A673 (cell line): ENCODE measurements at regions not wholly inside any gene's neighbourhood (a gene's known extent, or its start where the extent isn't known, plus 50 kb on each side); places are given as distances from the start of the nearest gene placed in this dataset.

ENCODE experiments used
- BruUV-seq: library from RNA; stranded (reverse); fragments of 400-500 nt; replicated peaks from 2 replicates; lab custom pipeline; 2021; lab: Mats Ljungman, UMichigan
- CTCF ChIA-PET: fragments of 300-600 bp; sonication (Branson Sonifier 250); formaldehyde crosslinking; loops from one replicate; lab custom pipeline; 2022; ENCODE audit warnings: antibody characterized with exemption; lab: Charles Lee
- POLR2A ChIA-PET: fragments of 300-600 bp; sonication (Branson Sonifier 250); formaldehyde crosslinking; loops from one replicate; lab custom pipeline; 2022; ENCODE audit warnings: antibody characterized with exemption; ENCODE audit not compliant: low non-redundant PET; lab: Charles Lee
- DNase-seq: peaks from one replicate; pipeline ENCODE4 v3.0.0-alpha.2; 2015; ENCODE audit warnings: low spot score
- H3K27ac ChIP-seq: fragments of 200-600 bp; sonication (generic); 2 replicates; pipeline ENCODE4 v1.5.1; 2016; ENCODE audit warnings: mixed run types, low read depth, mild to moderate bottlenecking, mixed read lengths, antibody characterized with exemption, low read length; ENCODE audit not compliant: poor library complexity, severe bottlenecking
- H3K27me3 ChIP-seq: fragments of 200-600 bp; sonication (generic); replicated peaks from 2 replicates; pipeline ENCODE4 v1.6.1; 2017; ENCODE audit warnings: mixed run types, low read depth, mild to moderate bottlenecking, mixed read lengths, antibody characterized with exemption, low read length; ENCODE audit not compliant: insufficient read depth, poor library complexity
- H3K36me3 ChIP-seq: fragments of 200-600 bp; sonication (generic); 2 replicates; pipeline ENCODE4 v1.6.1; 2016; ENCODE audit warnings: mixed run types, mild to moderate bottlenecking, mixed read lengths, antibody characterized with exemption, low read length; ENCODE audit not compliant: insufficient read depth, poor library complexity, severe bottlenecking
- H3K4me1 ChIP-seq: fragments of 200-600 bp; sonication (generic); 2 replicates; pipeline ENCODE4 v1.6.1; 2017; ENCODE audit warnings: mixed run types, mild to moderate bottlenecking, mixed read lengths, antibody characterized with exemption, low read length; ENCODE audit not compliant: insufficient read depth, poor library complexity, severe bottlenecking
- H3K4me3 ChIP-seq: fragments of 200-600 bp; sonication (generic); 2 replicates; pipeline ENCODE4 v1.5.1; 2016; ENCODE audit warnings: low read depth, mixed run types, mild to moderate bottlenecking, mixed read lengths, low read length; ENCODE audit not compliant: poor library complexity, severe bottlenecking
- H3K9me3 ChIP-seq: fragments of 200-600 bp; sonication (generic); 2 replicates; pipeline ENCODE4 v1.6.1; 2016; ENCODE audit warnings: mixed run types, low read depth, mild to moderate bottlenecking, mixed read lengths, antibody characterized with exemption, low read length; ENCODE audit not compliant: poor library complexity, severe bottlenecking
- CTCF ChIP-seq: fragments of 300-800, 200-600 bp; sonication (generic); conservative IDR thresholded peaks from 2 replicates; pipeline ENCODE4 v1.5.1; 2017; ENCODE audit warnings: low read depth, mild to moderate bottlenecking, antibody characterized with exemption, low read length, moderate library complexity, mixed read lengths
- EZH2 ChIP-seq: fragments of 200-600 bp; sonication (generic); IDR thresholded peaks from 2 replicates; pipeline ENCODE4 v1.6.1; 2017; ENCODE audit warnings: borderline replicate concordance, low read depth, mild to moderate bottlenecking, mixed read lengths, antibody characterized with exemption, low read length; ENCODE audit not compliant: poor library complexity, severe bottlenecking
- intact Hi-C: fragments of 100-400 bp; cut with micrococcal nuclease; formaldehyde crosslinking; loops from one replicate; pipeline ENCODE4 v1.10.0; 2022; ENCODE audit not compliant: unreplicated experiment

GRCh38 chr3:24598695-24599470, 104.2 kb upstream of the THRB start:
- CTCF ChIA-PET, result no interaction called here
- BruUV-seq, result no TSS peak
- TF ChIP-seq CTCF (no peak), EZH2 (no peak)
- intact Hi-C loops, result no loop called here
- no peaks in the 10 kb centered on the region for H3K27me3 ChIP-seq
- H3K9me3 ChIP-seq, result no peaks in the 10 kb centered on the region
- no peaks in the 10 kb centered on the region for H3K4me1 ChIP-seq
- no peaks in the 10 kb centered on the region for H3K36me3 ChIP-seq
- H3K4me3 ChIP-seq, result no peak overlapping the region
- POLR2A ChIA-PET, result no interaction called here
- no peak for DNase-seq
- H3K27ac ChIP-seq, result no peak overlapping the region

DNA sequence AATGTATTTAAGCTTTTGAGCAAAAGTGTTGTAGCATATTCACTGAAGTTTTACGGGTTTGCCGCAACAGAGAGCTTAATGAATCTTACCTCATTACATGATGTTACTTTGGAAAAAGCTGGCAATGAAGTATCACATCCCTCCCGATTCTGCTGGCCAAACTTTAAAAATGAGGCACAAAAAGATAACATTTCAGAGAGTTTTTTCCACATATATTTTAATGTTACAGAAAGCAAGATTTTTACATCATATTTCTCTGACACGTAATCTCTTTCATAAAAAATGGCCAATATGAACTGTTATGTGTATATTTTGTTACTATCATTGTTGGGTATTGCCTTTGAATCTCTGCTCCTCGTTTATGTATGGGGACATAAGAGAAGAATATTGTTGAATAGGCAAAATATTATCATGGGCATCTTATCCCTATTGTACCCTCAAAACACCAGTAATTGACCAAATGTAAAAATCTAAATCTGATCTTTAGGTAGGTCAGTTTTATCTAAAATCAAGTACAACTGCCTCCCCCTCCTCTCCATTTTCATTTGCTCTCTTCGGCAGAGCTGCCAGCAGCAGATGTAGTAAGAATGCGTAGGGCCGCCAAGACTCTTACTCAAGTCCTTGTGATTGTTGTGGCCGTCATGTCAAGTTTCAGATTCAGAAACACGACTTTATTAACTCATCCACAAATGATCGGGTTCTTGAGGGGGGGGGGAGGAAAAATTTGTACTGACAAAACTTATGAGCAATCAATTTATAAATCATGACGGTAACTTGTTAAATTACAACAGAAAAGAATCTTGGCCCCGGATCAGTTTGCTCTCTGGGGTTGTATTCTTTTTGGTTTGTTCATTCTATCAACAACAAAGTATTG, 106.7 kb upstream of the THRB start:
- no peaks in the 10 kb centered on the region for H3K4me1 ChIP-seq
- no peak for DNase-seq
- ChIA-PET CTCF (no interaction called here), POLR2A (no interaction called here)
- TF ChIP-seq EZH2 (no peak), CTCF (no peak)
- BruUV-seq, result no TSS peak
- no peaks in the 10 kb centered on the region for H3K27me3 ChIP-seq
- no peaks in the 10 kb centered on the region for H3K9me3 ChIP-seq
- H3K27ac ChIP-seq, result no peak overlapping the region
- H3K4me3 ChIP-seq, result no peak overlapping the region
- intact Hi-C loops, result no loop called here
- no peaks in the 10 kb centered on the region for H3K36me3 ChIP-seq

GRCh38 chr3:24604215-24604614, 109.6 kb upstream of the THRB start:
- Histone ChIP-seq H3K4me1 (no peaks in the 10 kb centered on the region), H3K4me3 (no peak overlapping the region), H3K9me3 (no peaks in the 10 kb centered on the region), H3K27me3 (no peaks in the 10 kb centered on the region), H3K36me3 (no peaks in the 10 kb centered on the region), H3K27ac (no peak overlapping the region)
- ChIA-PET CTCF (no interaction called here), POLR2A (no interaction called here)
- intact Hi-C loops, result no loop called here
- no peak for DNase-seq
- no TSS peak for BruUV-seq
- TF ChIP-seq EZH2 (no peak), CTCF (no peak)
